GM12891 (cell line): ENCODE measurements at regions not wholly inside any gene's neighbourhood (a gene's known extent, or its start where the extent isn't known, plus 50 kb on each side); places are given as distances from the start of the nearest gene placed in this dataset.
"Not testable (repeated sequence)": the region's sequence is repeated elsewhere in the genome, so short reads cannot be mapped to it uniquely, and the experiment has no call there.

Experiments used
- DNase-seq: peaks from one replicate; pipeline ENCODE4 v3.0.0; 2011; ENCODE audit warnings: low spot score; ENCODE audit not compliant: insufficient read length
- FAIRE-seq: peaks from 2 replicates; lab custom pipeline; 2011; peaks lifted over from hg19 to GRCh38; lab: Jason Lieb, UNC
- PAX5 ChIP-seq: IDR thresholded peaks from 2 replicates; pipeline ENCODE4 v1.6.1; 2011; ENCODE audit warnings: low read length, moderate library complexity, mild to moderate bottlenecking; ENCODE audit not compliant: insufficient read depth, severe bottlenecking
- POLR2A ChIP-seq: IDR thresholded peaks from 2 replicates; pipeline ENCODE4 v1.6.1; 2011; ENCODE audit warnings: low read depth, low read length, control low read depth
- POLR2AphosphoS5 ChIP-seq: IDR thresholded peaks from 2 replicates; pipeline ENCODE4 v1.6.1; 2011; ENCODE audit warnings: low read depth, low read length, control low read depth
- POU2F2 ChIP-seq: IDR thresholded peaks from 2 replicates; pipeline ENCODE4 v1.6.1; 2011; ENCODE audit warnings: low read depth, mild to moderate bottlenecking, control low read depth, low read length, moderate library complexity
- SPI1 ChIP-seq: IDR thresholded peaks from 2 replicates; pipeline ENCODE4 v1.6.1; 2011; ENCODE audit warnings: low read depth, low read length, control low read depth
- TAF1 ChIP-seq: IDR thresholded peaks from 2 replicates; pipeline ENCODE4 v1.6.1; 2011; ENCODE audit warnings: low read depth, low read length, control low read depth

DNA sequence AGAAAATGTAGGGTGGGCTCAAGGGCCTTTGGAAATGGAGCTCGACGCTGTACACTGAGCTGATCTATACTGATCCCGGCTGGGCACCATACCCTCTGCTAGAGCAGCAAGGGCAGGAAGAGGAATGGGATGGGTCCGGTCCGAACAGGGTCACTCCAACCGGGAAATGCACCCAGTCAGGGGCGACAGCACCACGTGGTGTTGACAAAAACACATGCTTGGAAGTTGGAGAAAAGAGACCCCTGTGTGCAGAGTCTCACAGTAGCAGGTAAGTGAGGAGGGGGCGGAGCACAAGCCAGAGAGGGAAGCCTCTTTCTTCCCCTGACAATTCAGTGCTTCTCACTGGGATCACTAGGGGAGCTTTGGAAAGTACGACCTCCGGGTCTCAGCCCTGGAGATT is 84.1 kb upstream of the ASB18 start:
- DNase-seq (no peak), FAIRE-seq (no peak)
- TF ChIP-seq POLR2AphosphoS5 (no peak), POLR2A (no peak), PAX5 (no peak), TAF1 (no peak), SPI1 (no peak), POU2F2 (no peak)

DNA sequence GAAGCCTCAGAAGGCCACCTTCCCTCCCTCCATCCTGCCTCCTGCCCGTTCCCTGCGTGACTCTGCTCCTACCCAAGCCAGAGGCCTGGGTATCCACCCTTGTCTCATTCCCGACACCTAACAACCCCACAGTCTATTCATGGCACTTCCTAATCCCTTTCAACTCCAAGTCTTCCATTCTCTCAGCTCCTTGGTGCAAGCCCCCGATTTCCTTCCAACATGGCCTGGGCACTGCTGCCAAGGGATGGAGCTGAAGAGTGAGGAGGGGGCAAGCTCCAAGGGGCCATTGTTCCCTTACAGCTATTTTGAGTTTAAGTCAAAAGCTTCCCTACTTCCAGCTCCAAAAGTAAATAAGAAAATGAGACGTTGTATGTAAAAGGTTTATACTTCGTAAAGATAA is 84.8 kb upstream of the ASB18 start:
- TF ChIP-seq SPI1 = no peak
- no peak for TF ChIP-seq PAX5
- no peak for TF ChIP-seq POLR2AphosphoS5
- no peak for TF ChIP-seq POLR2A
- no peak for TF ChIP-seq TAF1
- no peak for TF ChIP-seq POU2F2
- DNase-seq = no peak
- no peak for FAIRE-seq

DNA sequence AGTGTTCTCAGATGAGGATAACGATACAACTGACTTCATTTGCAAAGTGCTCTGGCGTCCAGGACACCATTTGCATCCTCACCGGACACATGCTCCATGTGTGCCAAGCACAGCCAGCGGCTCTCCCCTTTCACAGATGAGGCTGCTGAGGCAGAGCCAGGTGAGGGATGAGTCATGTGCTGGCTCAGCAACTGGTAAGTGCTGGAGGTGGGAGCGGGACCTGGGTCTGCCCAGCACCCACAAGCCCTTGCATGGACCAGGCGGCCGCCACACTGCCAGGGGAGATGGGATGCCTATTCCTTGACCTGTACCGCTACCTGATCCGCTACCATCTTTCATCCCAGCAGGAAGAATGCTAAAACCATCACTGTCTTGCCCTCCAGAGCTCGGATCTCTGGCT is 86.2 kb upstream of the ASB18 start:
- DNase-seq = no peak
- no peak for FAIRE-seq
- TF ChIP-seq POLR2A (no peak), POLR2AphosphoS5 (no peak), TAF1 (no peak), POU2F2 (no peak), PAX5 (no peak), SPI1 (no peak)

DNA sequence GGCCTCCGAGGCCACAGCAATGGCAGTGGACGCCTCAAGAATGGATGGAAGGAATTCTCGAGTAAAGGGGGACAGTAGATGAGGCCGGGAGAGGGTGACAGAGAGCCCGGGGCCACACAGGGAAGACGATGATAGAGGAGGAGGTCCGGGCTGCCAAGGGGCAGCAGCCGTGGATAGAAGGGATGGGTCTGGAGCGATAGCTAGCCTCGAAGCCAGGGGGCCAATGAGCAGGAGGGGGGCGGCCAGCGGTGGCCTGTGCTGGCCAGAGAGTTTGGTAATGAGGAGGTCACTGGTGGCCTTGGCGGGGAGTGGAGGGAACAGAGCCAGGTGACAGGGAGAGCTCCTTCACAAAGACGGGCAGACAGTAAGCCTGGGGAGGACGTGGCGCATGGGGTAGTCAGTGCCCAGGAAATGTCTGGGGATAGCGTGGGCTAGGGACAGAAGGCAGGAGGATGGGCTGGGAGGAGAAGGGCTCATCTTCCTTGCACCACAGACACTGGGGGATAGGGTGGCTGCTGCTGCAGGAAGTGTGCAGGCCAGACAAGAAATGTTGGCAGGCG is 87.8 kb upstream of the ASB18 start:
- TF ChIP-seq SPI1 (no peak), TAF1 (no peak), PAX5 (no peak), POLR2AphosphoS5 (no peak), POLR2A (no peak), POU2F2 (no peak)
- no peak for DNase-seq
- no peak for FAIRE-seq

DNA sequence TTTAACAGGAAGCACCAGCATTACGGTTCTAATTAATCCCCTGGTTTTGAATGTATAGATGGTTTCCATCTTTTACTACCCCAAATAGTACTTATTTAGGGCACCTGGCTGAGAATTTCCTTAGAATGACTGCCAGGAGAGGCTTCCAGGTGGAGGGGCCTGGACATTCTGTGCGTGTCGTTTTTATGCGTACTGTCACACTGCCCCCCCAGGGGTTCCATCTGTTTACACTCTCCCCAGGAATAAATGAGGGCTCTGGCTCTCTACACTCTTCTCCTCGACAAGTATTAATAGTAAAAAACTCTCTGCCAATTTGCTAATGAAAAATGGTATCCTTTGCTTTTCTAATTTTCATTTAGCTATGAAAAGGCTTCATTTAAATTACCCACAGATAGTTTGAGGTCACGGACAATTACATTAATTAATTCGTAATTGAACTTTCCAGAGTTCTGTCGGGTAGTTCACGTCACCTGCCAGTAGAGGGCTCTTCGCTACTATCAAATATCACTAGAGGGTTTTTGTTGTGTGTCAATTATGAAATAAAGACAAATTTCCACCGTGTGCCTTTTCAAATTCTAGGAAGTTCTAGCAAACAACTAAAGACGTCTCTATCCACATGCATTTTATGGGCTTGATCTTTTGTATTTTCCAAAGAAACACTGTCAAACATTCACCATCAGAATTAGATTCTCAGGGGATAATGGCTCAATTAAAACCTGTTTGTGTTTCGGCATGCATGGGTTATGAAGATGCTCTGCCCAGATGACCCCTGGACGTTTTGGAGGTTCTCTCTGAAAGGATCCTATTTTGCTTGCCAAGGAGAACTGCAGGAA is 88.8 kb upstream of the ASB18 start:
- DNase-seq (no peak), FAIRE-seq (peak; percentile 72)
- TF ChIP-seq PAX5 (no peak), POLR2A (no peak), POLR2AphosphoS5 (no peak), TAF1 (no peak), POU2F2 (no peak), SPI1 (no peak)

DNA sequence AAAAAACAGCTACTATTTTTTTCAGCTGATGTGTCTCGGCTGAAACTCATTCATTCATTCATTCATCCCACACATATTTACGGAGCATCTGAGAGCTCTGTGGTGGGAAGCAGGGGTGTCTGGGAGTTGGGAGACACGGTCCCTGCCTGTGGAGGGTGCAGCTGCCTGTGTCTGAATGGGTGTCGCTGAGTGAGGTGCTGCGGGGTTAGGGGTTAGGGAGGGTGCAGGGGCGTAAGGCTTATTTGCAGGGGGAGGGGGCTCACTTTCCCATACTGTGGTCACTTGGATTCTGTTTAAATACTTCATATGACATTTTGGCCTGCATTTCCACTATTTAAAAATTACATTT is 89.4 kb upstream of the ASB18 start:
- TF ChIP-seq POLR2AphosphoS5 = no peak
- TF ChIP-seq TAF1 = no peak
- TF ChIP-seq SPI1 = no peak
- TF ChIP-seq POLR2A = no peak
- TF ChIP-seq PAX5 = no peak
- TF ChIP-seq POU2F2 = no peak
- FAIRE-seq = no peak
- no peak for DNase-seq

DNA sequence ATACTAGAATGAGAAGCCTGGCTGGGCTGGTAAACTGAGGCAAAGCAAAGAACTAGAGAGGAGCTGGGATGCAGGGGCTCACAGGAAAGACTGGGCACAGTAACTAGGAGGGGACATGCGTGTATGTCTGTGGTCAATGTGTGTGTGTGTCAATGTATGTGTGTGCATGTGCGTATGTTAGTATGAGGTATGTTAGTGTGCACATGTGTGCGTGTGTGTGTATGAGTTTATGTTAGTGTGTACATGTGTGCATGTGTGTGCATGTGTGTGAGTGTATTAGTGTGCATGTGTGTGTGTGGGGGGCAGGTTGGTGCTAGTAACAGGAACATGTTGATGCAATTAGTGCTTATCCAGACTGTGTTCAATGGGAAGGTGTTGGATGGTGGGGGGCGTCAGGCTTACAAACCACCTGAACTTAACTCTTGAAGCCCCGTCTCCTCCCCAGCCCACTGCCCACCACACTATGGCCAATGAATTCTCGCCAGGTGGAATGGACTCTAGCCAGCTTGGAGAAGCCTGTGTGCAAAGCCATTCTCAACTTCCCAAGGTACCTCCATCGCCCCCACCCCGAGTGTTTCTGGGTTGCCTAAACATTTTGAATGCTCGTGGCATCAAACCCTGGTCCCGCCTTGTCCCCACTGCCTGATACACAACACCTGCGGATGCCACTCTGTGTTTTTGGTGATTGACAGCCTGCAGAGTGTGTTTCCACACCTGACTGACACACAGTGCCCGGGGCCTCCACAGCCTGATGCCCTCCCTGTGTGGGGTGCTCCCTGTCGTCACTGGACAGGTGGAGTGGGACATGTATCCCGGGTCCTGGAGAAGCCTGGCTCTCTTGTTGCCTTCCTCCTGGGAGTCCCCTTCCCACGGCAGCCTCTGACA is 90.1 kb upstream of the ASB18 start:
- TF ChIP-seq SPI1 = no peak
- no peak for TF ChIP-seq POU2F2
- TF ChIP-seq POLR2A = no peak
- TF ChIP-seq TAF1 = no peak
- TF ChIP-seq POLR2AphosphoS5 = no peak
- TF ChIP-seq PAX5 = no peak
- peak; percentile 13 for FAIRE-seq

DNA sequence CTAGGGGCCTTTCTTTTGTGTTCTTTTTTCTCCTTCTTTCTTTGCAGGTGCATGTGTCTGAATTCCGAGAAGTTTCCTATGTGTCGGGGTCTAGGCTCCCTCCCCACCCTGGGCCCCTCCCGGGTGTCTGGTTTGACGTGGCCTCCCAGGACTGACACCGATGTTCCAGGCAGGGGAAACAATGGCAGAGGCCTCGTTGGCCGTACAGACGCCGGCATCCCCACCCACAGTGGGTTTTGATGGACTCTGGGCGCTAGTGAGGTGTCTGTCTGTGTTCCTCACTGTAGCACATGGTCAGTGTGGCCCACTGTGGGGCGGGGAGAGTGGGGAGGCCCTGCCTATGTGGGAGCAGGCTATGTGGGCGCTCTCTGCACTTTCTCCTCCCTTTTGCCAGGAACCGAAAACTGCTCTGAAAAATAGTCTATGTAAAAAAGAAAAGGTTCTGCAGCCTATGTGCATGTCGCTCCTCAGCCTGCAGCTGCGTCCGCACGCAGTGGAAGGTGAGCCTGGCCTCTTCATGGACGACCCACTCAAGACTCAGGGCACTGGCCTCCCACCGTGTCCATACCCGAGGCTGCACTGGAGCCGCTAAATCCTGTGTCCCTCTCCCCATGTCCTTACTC is 90.9 kb upstream of the ASB18 start:
- no peak for TF ChIP-seq POLR2AphosphoS5
- FAIRE-seq (no peak), DNase-seq (no peak)

More for the DNA sequence above, 90.1 kb upstream of the ASB18 start:
- DNase-seq = no peak

DNA sequence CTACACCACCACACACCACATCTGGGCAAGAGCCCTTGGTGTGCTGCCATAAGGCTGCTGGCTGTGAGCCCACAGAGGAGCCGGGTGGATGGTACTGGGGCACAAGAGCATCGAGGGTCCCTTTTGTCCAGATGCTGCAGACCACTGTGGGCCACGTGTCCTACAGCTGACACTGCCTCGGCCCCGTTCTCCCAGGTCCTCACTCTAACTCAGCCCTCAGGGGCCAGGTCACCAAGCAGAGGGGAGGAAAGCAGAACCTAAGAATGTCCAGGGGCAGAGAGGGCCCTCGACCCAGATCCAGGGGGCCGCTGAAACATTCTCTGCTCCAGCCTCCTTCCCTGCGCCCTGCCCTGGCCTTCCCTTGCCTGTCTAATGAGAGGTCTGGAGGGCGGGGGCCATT is 91.7 kb upstream of the ASB18 start:
- TF ChIP-seq POLR2A = no peak
- no peak for TF ChIP-seq TAF1
- no peak for TF ChIP-seq PAX5
- TF ChIP-seq POLR2AphosphoS5 = no peak
- TF ChIP-seq SPI1 = no peak
- no peak for TF ChIP-seq POU2F2
- DNase-seq (no peak), FAIRE-seq (peak; percentile 45)

DNA sequence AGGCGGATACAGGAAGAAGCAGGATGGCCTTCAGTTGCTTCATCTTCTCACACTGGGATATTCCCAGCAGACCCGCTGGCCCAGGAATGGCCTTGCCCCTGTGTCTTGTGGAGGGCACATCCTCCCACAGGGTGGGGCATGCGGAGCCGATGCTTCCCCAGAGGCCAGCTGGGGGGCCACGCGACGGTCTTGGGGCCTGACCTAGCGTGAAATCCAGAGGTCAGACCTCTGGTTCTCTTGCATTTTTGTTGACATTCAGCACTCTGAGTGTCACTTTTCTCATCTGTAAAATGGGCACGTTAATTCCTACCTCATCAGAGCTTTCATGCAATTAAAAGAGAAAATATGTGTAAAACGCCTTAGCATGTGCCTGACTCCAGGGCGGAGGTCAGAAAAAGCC is 92.1 kb upstream of the ASB18 start:
- FAIRE-seq = not testable (repeated sequence)

DNA sequence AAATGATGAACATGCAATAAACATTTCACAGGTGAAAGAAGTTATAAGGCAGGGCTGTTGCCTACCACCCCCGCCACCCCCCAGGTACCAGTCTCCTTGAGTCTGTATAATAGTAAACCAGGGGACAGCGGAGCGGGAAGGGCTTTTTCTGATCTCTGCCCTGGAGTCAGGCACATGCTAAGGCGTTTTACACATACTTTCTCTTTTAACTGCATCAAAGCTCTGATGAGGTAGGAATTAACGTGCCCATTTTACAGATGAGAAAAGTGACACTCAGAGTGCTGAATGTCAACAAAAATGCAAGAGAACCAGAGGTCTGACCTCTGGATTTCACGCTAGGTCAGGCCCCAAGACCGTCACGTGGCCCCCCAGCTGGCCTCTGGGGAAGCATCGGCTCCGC is 94.3 kb upstream of the ASB18 start:
- not testable (repeated sequence) for DNase-seq, FAIRE-seq

More for the DNA sequence above, 92.1 kb upstream of the ASB18 start:
- not testable (repeated sequence) for DNase-seq
